Activated T-cell treated with anti-CD3 and anti-CD28 coated beads, Interleukin-2, amount 50 U/mL, for 4 hours (primary cell): ENCODE measurements at regions not wholly inside any gene's neighbourhood (a gene's known extent, or its start where the extent isn't known, plus 50 kb on each side); places are given as distances from the start of the nearest gene placed in this dataset.
"Not testable (repeated sequence)": the region's sequence is repeated elsewhere in the genome, so short reads cannot be mapped to it uniquely, and the experiment has no call there.

Experiments
- ATAC-seq, 2 donors: fragments of 200-7000 bp; cut with Tn5 transposase; one replicate each; pipeline ENCODE4 v1.10.0; 2021
- DNase-seq: peaks from one replicate; pipeline ENCODE4 v3.0.0-alpha.2; 2020
- H3K27me3 Mint-ChIP-seq: one replicate; pipeline ENCODE4 v1.8.0; 2021; ENCODE audit warnings: low read depth, mixed read lengths
- H3K36me3 Mint-ChIP-seq: one replicate; pipeline ENCODE4 v1.8.0; 2022; ENCODE audit warnings: mixed read lengths; ENCODE audit not compliant: insufficient read depth
- H3K4me1 Mint-ChIP-seq: one replicate; pipeline ENCODE4 v1.8.0; 2021; ENCODE audit warnings: low read depth, mixed read lengths
- H3K4me3 Mint-ChIP-seq: one replicate; pipeline ENCODE4 v1.8.0; 2021; ENCODE audit warnings: mild to moderate bottlenecking, moderate library complexity, mixed read lengths
- H3K9me3 Mint-ChIP-seq: one replicate; pipeline ENCODE4 v1.8.0; 2021; ENCODE audit warnings: mixed read lengths

GRCh38 chr1:213491468-213491867, 440.4 kb downstream of the RPS6KC1 start:
- no peak for ATAC-seq
- no peak for DNase-seq
- Mint-ChIP-seq H3K4me3 (no peak overlapping the region), H3K4me1 (no peaks in the 10 kb centered on the region), H3K9me3 (no peaks in the 10 kb centered on the region), H3K27me3 (no peaks in the 10 kb centered on the region), H3K36me3 (no peaks in the 10 kb centered on the region)

GRCh38 chr1:213492161-213493041, 441.4 kb downstream of the RPS6KC1 start:
- Mint-ChIP-seq H3K9me3 (no peaks in the 10 kb centered on the region), H3K4me3 (no peak overlapping the region), H3K27me3 (no peaks in the 10 kb centered on the region), H3K4me1 (no peaks in the 10 kb centered on the region), H3K36me3 (no peaks in the 10 kb centered on the region)
- ATAC-seq (no peak), DNase-seq (no peak)

DNA sequence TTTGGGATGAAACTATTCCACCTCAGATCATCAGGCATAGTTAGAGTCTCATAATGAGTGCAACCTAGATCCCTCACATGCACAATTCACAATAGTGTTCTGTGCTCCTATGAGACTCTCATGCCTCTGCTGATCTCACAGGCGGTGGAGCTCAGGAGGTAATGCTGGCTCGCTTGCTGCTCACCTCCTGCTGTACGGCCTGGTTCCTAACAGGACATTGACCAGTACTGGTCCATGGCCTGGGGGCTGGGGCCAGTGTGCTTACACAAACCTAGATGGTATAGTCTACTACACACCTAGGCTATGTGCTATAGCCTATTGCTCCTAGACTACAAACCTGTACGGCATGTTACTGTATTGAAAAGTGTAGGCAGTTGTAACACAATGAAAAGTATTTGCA, 448.4 kb downstream of the RPS6KC1 start:
- DNase-seq (no peak), ATAC-seq (no peak)
- H3K9me3 Mint-ChIP-seq, result peaks cover 4% of the 10 kb centered on the region
- peaks cover 4% of the 10 kb centered on the region for H3K27me3 Mint-ChIP-seq
- H3K4me3 Mint-ChIP-seq, result no peak overlapping the region
- no peaks in the 10 kb centered on the region for H3K36me3 Mint-ChIP-seq
- H3K4me1 Mint-ChIP-seq, result no peaks in the 10 kb centered on the region

GRCh38 chr1:213507472-213508223, 456.6 kb downstream of the RPS6KC1 start:
- DNase-seq (no peak), ATAC-seq (no peak)
- Mint-ChIP-seq H3K4me1 (no peaks in the 10 kb centered on the region), H3K4me3 (no peak overlapping the region), H3K36me3 (no peaks in the 10 kb centered on the region), H3K9me3 (peaks cover 4% of the 10 kb centered on the region), H3K27me3 (no peaks in the 10 kb centered on the region)

- H3K4me1 Mint-ChIP-seq, result no peaks in the 10 kb centered on the region
- DNase-seq (no peak), ATAC-seq (no peak)
- H3K9me3 Mint-ChIP-seq, result no peaks in the 10 kb centered on the region
- H3K36me3 Mint-ChIP-seq, result no peaks in the 10 kb centered on the region
- no peak overlapping the region for H3K4me3 Mint-ChIP-seq
- no peaks in the 10 kb centered on the region for H3K27me3 Mint-ChIP-seq
Observed at GRCh38 chr1:213511173-213511572, 460.1 kb downstream of the RPS6KC1 start.

GRCh38 chr1:213512316-213512715, 461.3 kb downstream of the RPS6KC1 start:
- H3K27me3 Mint-ChIP-seq, result no peaks in the 10 kb centered on the region
- DNase-seq (no peak), ATAC-seq (no peak)
- no peak overlapping the region for H3K4me3 Mint-ChIP-seq
- no peaks in the 10 kb centered on the region for H3K9me3 Mint-ChIP-seq
- H3K36me3 Mint-ChIP-seq, result no peaks in the 10 kb centered on the region
- H3K4me1 Mint-ChIP-seq, result no peaks in the 10 kb centered on the region

- Mint-ChIP-seq H3K4me3 (no peak overlapping the region), H3K27me3 (no peaks in the 10 kb centered on the region), H3K36me3 (no peaks in the 10 kb centered on the region), H3K9me3 (no peaks in the 10 kb centered on the region), H3K4me1 (no peaks in the 10 kb centered on the region)
- ATAC-seq, result no peak
- DNase-seq, result no peak
Observed at GRCh38 chr1:213513006-213513405, 462.0 kb downstream of the RPS6KC1 start.

GRCh38 chr1:213514408-213515179, 463.6 kb downstream of the RPS6KC1 start:
- H3K27me3 Mint-ChIP-seq, result peaks cover 13% of the 10 kb centered on the region
- H3K4me3 Mint-ChIP-seq, H3K36me3 Mint-ChIP-seq, H3K4me1 Mint-ChIP-seq, DNase-seq, H3K9me3 Mint-ChIP-seq, ATAC-seq: not testable (repeated sequence)

DNA sequence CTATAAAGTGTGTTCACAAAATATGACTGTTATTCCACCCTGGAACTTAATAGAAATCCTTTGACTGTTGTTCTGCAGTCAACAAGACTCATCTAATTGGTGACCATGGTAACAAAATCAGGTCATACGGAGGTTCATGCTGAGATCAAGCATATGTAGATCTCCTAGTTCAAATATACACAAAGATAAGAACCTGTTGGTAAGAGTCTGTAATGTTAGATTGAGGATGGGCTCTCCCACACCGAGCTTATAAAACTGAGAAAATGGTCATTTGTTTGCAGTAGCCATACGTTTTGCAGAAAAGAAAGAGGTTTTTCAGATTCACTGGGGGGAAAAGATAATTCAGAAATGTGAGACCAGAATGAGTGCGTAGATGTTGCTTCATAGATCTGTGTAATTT, 468.1 kb downstream of the RPS6KC1 start:
- Mint-ChIP-seq H3K4me1 (no peaks in the 10 kb centered on the region), H3K9me3 (peaks cover 11% of the 10 kb centered on the region), H3K27me3 (peaks cover 16% of the 10 kb centered on the region), H3K4me3 (no peak overlapping the region), H3K36me3 (no peaks in the 10 kb centered on the region)
- no peak for DNase-seq
- ATAC-seq, result no peak

DNA sequence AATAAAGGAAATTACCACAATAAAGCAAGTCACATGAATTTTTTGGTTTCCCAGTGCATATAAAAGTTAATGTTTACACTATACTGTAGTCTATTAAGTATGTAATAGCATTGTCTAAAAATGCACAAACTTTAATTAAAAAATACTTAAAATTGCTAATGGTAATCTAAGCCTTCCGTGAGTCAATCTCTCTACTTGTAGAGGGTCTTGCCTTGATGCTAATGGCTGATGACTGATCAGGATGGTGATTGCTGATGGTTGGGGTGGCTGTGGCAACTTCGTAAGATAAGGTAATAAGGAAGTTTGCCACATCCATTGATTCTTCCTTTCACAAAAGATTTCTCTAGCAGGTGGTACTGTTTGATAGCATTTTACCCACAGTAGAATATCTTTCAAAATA, 466.6 kb upstream of the PROX1 start:
- H3K4me1 Mint-ChIP-seq, result no peaks in the 10 kb centered on the region

DNA sequence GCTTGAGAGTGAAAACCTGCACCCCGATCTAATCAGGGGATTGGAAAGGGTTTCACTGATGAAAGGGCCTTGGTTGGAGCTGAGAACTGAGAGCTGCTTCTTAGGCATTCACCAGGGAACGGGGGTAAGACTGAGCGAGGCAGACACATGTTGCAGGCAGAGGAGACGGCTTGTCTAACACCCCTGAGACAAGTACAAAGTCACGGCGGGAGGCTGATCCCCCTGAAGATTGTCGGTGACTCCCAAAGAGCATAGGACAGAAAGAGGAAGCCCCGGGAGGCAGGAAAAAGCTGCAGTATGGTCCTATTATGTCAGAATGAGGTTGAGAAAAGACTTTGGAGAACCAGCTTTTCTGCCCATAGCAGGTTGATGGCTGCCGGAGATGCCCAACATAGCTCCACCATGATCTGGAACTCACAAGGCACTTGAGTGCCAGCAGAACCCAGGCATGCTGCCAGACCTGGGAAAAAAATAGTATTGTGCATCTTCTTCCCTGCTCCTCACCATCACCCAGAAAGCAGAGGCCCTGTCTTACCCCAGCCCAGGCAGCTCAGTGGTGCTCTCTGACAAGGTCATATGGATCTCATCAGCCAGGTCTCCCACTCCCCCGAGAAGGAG, 463.9 kb upstream of the PROX1 start:
- no peak for DNase-seq
- Mint-ChIP-seq H3K4me1 (no peaks in the 10 kb centered on the region), H3K9me3 (peaks cover 11% of the 10 kb centered on the region), H3K36me3 (no peaks in the 10 kb centered on the region), H3K4me3 (no peak overlapping the region), H3K27me3 (peaks cover 11% of the 10 kb centered on the region)
- no peak for ATAC-seq

More for the DNA sequence above, 466.6 kb upstream of the PROX1 start:
- Mint-ChIP-seq H3K9me3 (peaks cover 11% of the 10 kb centered on the region), H3K36me3 (no peaks in the 10 kb centered on the region), H3K4me3 (no peak overlapping the region), H3K27me3 (peaks cover 18% of the 10 kb centered on the region)
- ATAC-seq (no peak), DNase-seq (no peak)

GRCh38 chr1:213526306-213526705, 461.5 kb upstream of the PROX1 start:
- Mint-ChIP-seq H3K4me1 (no peaks in the 10 kb centered on the region), H3K36me3 (no peaks in the 10 kb centered on the region), H3K4me3 (no peak overlapping the region), H3K9me3 (peaks cover 7% of the 10 kb centered on the region), H3K27me3 (peaks cover 3% of the 10 kb centered on the region)
- ATAC-seq (no peak), DNase-seq (no peak)

DNA sequence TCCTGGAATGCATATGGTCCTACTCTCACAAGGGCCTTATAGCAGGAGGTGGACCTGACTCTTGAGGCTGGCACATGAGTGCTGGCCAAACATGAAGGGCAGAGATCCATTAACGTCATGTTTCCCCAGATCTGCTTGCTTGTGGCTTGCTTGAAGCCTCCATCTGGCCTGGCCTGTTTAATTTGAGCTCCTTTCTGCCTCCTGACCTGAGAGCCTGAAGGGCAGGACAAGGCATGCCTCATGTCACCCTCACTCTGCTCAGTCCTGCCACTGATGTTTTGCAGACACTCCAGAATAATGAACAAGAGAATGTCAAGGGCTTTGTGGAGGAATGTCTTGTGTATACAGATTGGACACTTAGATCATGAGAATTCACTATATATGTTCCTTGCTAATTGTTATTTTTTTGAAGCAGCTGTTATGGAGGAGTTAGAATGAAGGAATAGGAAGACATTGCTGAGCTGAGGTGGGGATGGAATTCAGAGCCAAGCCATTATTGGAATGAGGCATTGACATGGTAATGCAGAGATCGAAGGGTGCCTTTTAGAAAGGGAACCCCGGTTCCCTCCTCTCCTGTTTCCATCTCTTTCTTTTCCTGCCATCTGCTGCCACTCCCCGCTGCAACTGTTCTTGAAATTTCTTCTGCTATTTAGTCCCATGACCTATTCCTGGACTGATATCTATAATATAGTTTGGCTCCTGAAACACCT, 457.0 kb upstream of the PROX1 start:
- Mint-ChIP-seq H3K36me3 (no peaks in the 10 kb centered on the region), H3K4me3 (no peak overlapping the region), H3K27me3 (no peaks in the 10 kb centered on the region), H3K9me3 (peaks cover 5% of the 10 kb centered on the region), H3K4me1 (no peaks in the 10 kb centered on the region)
- no peak for ATAC-seq
- no peak for DNase-seq
